Vagina (tissue), 2 donors: ENCODE measurements at regions not wholly inside any gene's neighbourhood (a gene's known extent, or its start where the extent isn't known, plus 50 kb on each side); places are given as distances from the start of the nearest gene placed in this dataset.

Experiments used
- CTCF ChIP-seq, 3 experiments: fragments of 450-650 bp in 2 of 3; fragments of 200-600 bp in 1 of 3; sonication (generic) in 1 of 3; IDR thresholded peaks; one replicate each; pipeline ENCODE4 v1.5.1; 2017 to 2019; ENCODE audit warnings: antibody characterized with exemption in 3 of 3, mild to moderate bottlenecking in 2 of 3, moderate library complexity in 2 of 3
- POLR2A ChIP-seq, 2 donors: fragments of 450-650 bp; IDR thresholded peaks; one replicate each; pipeline ENCODE4 v1.6.1; 2017; ENCODE audit warnings: antibody characterized with exemption in 2 of 2, mild to moderate bottlenecking in 2 of 2, moderate library complexity in 2 of 2
- POLR2AphosphoS5 ChIP-seq, 2 donors: sonication (generic); formaldehyde crosslinking; IDR thresholded peaks; one replicate each; pipeline ENCODE4 v1.9.0; 2017; ENCODE audit warnings: antibody characterized with exemption in 2 of 2, mild to moderate bottlenecking in 2 of 2, low read depth in 1 of 2; ENCODE audit not compliant: insufficient read depth in 1 of 2

GRCh38 chr9:21688108-21689102, 114.0 kb upstream of the MTAP start:
- no peak for TF ChIP-seq POLR2A (IDR thresholded peaks at IDR 0.05)
- no peak for TF ChIP-seq CTCF (IDR thresholded peaks at IDR 0.05)
- TF ChIP-seq POLR2AphosphoS5 (IDR thresholded peaks at IDR 0.05; ENCODE audit: insufficient read depth in 1 of 2, low read depth in 1 of 2) = peak in 1 of 2 donors; percentile 49
